Myocyte (in vitro differentiated cells): ENCODE measurements at regions not wholly inside any gene's neighbourhood (a gene's known extent, or its start where the extent isn't known, plus 50 kb on each side); places are given as distances from the start of the nearest gene placed in this dataset.
"Not testable (repeated sequence)": the region's sequence is repeated elsewhere in the genome, so short reads cannot be mapped to it uniquely, and the experiment has no call there.

Experiments used
- DNase-seq: peaks from one replicate; pipeline ENCODE4 v3.0.0-alpha.2; 2012; ENCODE audit warnings: low read depth

GRCh38 chr17:83156408-83156807 is 77.0 kb downstream of the METRNL start:
- no peak for DNase-seq

DNA sequence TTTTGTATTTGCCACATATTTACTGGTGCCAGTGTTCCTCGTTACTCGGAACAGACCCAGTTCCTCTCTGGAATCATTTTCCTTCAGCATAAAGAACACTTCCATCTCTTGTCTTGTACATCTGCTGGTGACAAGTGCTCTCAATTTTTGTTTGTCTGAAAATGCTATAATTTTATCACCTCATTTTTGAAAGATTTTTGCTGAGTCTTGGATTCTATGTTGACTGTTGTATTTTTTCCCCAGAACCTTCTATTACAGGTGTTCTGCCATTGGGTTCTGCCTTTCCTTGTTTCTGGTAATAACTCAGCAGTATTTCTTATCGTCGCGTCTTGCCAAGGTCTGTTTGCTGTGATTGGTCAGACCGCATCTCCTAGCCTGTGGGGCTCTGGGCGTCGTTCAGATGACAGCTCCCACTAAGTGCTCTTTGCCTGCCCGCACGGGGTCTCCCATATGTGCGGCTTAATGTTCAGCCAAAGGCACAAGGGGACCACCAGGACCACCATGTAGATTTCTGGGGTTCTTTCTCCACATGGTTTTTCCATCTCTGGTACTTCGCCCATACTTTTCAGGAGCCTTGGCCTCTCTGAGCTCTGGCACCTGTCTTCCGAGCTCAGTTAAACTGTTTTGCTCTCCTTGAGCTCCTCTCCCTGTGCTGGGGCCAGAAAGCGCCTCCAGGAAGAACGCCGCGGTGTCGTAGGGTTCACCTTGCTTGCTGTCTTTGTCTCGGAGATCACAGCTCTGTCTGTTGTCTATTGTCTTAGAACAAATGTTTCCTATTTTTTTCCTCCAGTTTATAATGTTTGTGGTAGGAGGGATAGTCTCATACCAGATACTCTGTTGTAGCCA is 80.0 kb downstream of the METRNL start:
- DNase-seq = no peak

DNA sequence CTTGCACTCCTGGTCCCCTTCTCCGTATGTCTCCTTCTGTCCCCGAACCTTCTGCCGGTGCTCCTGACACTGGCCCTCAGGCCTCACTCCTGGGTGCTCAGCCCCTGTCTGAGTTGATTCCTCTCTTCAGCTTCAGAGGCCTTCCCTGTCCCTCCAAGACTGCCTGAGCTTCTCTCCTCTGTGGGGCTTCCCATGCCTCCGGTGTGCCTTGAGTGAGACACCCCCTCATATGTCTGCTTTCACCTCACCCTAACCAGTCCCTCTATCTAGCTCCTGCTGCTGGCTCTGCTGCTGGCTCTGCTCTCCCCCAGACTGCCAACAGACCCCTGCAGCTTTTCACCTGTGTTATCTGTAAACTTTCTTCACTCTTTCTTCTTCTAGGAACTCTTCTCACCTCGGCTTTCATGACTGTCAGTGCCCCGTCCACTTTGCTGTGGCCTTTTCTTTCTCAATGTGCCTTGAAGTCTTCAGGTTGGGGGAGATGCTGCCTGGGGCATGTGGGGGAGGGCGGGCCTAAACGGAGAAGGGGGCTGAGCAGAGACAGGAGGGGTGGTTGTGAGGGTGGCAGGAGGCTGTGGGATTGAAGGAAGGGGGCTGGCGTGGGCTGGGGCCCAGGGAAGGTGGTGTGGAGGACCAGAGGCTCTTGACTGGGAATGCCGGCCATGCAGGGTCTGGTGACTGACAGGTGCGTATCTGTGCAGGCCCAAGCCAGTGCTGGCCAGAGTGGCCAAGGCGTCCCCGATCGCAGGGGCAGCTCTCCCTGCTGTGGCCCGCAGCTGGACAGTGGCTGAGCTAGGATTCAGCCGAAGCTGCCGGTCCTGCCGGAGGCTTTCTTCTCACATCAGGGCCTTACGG is 81.3 kb downstream of the METRNL start:
- peak; percentile 12 for DNase-seq

DNA sequence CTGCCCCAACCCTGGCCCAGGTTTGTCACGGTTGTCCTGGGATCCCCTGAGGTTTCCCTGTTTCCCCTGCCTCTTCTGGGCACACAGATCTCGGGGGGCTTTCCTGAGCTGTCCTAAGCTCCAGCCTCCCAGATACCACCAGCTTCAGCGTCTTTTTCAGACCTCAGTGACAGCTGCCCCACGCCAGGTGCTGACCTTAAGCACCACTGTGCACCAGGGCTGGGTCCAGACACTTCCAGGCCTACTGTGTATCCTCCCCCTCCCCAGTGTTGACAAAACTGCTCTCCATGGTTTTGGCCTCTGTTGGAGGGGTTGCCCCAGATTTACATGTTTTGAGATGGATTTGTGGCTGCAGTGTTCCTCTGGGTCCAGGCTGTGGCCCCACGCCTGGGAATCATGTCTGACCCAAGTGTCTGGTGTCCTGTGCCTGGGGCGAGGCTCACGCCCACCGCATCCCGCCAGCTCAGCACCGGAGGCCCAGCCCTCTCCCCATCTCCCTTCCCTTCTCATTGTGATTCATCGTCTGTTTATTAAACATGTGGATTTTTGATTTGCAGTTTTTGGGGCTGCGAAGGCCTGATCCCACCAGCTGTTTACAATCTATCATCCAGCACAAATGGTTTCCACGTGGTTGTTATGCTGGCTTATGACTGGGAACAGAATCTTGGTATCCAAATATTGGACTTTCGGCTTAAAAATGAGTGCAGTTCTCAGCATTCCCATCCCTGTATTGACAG is 82.1 kb downstream of the METRNL start:
- peak; percentile 89 for DNase-seq

DNA sequence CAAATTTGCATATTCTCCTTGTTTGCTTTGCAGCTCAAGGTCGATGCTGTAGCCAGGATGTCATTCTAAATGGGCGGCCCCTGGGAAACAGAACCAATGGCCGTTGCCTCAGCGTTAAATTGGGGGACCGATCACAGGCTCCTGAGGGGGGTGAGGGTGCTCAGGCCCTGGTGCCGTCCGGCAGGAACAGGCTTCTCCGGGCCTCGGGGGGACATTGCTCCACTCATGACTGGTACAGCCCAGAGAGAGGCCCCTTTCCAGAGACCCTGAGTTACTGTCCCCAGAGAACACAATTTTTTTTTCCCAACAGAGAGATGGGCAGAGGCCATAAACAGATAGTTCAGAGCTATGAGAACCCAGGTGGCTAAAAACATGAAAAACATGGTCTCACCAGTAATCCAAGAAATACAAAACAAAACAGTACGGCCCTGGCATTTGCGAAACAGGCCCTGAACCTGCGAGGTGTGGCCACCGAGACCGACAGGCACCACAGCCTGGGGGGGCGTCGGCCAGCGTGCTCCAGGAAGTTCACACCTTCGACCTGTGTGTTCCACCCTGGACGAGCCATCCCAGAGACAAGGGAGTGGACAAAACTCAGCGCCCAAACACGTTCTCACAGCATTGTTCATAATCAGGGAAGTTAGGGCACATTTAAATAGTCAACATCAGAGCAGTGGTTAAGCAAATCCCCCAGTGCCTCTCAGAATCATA is 82.8 kb downstream of the METRNL start:
- DNase-seq = no peak

DNA sequence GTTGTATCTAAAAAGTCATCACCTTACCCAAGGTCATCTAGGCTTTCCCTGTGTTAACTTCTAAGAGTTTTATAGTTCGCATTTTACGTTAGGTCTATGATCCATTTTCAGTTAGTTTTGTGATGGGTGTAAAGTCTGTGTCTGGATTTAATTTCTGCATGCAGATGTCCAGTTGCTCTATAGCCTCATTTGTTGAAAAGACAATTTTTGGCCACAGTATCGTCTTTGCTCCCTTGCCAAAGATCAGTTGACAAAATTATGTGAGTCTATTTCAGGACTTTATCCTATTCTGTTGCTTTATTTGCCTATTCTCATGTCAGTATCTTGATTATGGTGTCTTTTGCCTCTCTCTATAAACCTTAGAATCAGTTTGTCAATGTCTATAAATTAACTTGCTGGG is 85.1 kb downstream of the METRNL start:
- no peak for DNase-seq

DNA sequence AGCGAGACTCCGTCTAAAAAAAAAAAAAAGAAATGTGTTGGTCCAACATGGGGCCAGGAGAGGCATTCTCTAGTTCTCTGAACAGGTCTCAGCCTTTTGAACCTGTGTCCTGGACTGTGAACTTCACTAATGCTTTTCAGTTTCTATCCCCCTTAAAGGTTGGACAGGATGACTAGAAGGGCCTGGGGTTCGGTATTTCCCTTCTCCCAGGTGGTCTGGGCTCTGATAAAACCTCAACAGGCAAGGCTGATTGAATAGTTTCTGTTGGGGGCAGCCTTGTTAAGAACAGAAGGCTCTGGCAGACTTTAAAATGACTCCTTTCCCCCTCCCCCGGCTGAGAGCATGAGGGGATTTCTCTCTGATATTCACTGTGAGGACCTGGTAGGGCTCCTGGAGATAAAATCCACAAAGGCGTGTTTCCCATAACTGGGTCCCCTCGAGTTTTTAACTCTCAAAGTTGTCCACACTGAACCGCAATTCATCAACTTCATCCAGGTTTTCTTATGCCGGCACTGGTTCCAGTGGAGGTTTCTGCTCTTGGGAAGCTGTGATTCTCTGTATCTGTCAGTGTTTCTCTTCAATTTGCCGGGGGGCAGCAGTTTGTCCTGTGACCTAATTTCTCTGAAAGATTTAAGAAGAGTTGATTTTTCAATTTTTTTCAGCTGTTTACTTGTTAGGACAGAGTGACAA is 91.3 kb downstream of the METRNL start:
- DNase-seq = no peak

DNA sequence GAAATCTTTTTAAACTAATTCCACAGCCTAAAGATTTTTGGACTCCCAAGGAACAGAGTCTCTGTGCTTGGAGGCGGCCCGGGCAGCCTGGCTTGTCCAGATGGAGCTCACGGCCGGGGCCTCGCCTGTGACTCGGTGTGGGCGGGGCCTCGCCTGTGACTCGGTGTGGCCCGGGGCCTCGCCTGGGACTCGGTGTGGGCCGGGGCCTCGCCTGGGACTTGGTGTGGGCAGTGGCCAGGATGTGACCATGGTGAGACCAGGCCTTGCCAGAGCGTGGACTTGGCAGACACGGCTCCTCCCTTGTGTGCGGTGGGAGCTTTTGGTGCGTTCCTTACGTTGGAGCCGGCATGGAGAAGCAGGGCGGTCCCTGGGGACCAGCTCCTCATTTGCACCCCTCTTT is 92.3 kb downstream of the METRNL start:
- no peak for DNase-seq

- not testable (repeated sequence) for DNase-seq
Measured at GRCh38 chr17:83172099-83172498, 92.7 kb downstream of the METRNL start.

DNA sequence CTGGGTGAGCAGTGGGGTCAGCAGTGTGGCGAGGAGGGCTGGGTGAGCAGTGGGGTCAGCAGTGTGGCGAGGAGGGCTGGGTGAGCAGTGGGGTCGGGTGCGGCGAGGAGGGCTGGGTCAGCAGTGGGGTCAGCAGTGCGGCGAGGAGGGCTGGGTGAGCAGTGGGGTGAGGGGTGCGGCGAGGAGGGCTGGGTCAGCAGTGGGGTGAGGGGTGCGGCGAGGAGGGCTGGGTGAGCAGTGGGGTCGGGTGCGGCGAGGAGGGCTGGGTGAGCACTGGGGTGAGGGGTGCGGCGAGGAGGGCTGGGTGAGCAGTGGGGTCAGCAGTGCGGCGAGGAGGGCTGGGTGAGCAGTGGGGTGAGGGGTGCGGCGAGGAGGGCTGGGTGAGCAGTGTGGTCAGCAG is 93.2 kb downstream of the METRNL start:
- not testable (repeated sequence) for DNase-seq

DNA sequence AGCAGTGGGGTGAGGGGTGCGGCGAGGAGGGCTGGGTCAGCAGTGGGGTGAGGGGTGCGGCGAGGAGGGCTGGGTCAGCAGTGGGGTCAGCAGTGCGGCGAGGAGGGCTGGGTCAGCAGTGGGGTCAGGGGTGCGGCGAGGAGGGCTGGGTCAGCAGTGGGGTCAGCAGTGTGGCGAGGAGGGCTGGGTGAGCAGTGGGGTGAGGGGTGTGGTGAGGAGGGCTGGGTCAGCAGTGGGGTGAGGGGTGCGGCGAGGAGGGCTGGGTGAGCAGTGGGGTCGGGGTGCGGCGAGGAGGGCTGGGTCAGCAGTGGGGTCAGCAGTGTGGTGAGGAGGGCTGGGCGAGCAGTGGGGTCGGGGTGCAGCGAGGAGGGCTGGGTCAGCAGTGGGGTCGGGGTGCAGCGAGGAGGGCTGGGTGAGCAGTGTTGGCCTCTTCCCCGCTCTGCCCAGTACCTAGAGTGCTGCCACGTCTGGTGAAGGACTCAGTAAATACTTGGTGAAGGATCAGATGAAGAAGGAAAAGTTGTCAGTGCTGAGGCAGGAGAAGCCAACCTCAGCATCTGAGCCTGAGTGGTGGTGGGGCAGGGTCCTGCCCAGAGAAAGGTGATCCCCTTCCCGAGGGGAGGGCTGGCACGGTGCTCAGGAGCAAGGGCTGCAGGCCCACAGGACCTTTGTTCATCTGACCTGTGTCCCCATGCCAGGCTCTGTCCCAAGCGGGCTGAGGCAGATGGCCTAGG is 93.9 kb downstream of the METRNL start:
- DNase-seq = not testable (repeated sequence)

DNA sequence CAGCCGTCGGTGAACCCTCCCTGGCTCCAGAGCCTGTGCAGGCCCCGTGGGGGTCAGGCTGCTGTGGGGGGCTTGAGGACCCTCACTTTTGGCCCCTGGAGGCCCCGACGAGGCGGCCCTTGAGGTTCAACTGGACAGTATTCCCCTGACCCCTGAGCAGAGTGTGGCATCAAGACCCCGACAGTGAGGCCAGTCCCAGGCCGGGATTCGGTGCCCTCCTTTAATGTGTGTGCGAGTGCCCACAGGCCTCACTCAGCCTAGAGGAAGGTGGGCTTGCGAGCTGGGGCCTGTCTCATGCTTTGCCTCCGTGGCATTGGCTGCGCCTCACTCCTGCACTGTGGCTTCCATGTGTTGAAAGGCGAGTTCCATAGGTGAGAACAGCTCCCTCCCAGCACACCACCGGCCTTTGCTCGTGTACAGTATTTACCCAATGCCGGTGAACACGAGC is 94.5 kb downstream of the METRNL start:
- DNase-seq = no peak

GRCh38 chr17:83174362-83175118 is 95.1 kb downstream of the METRNL start:
- DNase-seq = peak; percentile 54

DNA sequence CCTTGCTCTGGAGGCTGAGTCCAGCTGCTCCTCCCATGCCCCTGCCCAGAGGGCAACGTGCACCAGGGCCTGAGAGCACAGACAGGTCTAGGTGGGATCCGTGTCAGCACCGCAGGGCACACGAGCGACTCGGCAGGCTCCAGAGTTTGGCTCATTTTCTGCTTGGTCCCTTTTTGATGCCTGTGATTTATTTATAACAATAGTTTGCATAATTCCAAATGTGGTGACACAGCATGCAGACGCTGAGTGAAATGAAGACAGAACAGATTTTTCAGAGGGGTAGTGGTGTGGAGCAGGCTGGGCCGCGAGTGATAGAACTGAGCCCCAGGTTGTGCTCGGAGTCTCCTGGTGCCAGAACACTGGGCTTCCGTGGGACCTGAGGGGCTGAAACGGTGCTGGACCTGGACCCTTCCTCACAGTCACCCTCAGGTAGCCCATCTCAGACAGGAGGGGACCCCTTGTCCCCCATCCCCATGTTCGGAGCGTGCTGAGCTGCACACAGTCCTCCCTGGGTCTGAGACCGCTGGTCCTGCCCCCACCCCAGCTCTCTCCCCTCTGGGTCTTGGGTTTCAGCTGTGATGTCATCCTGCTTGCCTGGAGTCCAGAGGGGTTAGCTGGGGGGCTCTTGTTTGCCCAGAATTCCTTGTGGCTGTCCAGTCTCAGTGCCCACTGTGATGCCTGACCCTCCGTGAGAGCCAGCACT is 95.9 kb downstream of the METRNL start:
- no peak for DNase-seq

GRCh38 chr17:83175822-83176622 is 96.6 kb downstream of the METRNL start:
- no peak for DNase-seq

DNA sequence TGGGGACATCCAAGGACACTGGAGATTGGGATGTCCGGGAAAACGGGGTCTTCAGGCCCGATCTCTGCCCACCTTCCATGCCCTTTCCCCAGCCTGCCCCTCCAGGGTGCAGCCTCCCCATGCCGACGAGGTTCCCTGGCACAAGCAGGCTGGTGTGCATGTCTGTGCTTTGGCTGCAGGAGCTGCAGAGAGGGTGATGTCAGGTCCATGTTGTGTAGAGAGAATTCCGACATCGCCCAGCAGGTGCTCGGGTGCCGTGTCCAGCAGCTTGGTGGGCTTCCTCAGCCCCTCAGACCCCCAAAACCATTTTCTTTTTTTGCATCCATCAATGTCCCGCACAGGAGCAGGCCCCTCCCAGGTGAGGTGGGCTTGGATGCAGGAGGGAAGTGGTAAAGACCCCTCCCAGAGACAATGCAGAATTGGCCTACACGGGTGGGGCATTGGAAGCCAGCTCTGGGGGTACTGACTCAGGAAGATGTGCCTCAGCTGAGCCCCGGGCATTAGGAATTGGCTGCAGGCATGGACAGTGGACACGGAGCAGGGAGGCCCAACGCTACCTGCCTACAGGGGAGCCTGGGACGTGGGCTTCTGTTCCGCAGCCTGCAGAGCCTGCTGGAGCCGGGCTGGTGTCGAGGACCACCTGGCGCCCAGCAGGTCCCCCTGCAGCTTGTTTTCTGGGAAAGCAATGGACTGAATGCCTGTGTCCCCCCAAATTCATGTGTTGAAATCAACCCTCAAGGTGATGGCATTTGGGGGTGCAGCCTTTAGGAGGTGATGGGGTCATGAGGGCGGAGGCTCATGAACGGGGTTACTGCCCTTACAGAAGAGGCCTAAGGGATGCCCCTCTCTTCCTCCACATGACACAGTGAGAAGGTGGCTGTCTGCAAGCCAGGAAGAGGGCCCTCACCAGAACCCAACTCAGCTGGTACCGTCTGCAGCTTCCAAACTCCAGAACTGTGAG is 97.5 kb downstream of the METRNL start:
- no peak for DNase-seq
